Endothelial cell of umbilical vein (primary cell): ENCODE measurements at regions not wholly inside any gene's neighbourhood (a gene's known extent, or its start where the extent isn't known, plus 50 kb on each side); places are given as distances from the start of the nearest gene placed in this dataset.

Experiments
- BruUV-seq: library from RNA; stranded (reverse); fragments of 400-500 nt; replicated peaks from 2 replicates; lab custom pipeline; 2021; lab: Mats Ljungman, UMichigan
- CTCF ChIA-PET: fragments of 300-600, 350-600 bp; sonication (Branson Sonifier 250); formaldehyde crosslinking; loops from one replicate; lab custom pipeline; 2021; ENCODE audit warnings: antibody characterized with exemption, inconsistent platforms; lab: Charles Lee
- POLR2A ChIA-PET: fragments of 300-600, 350-600 bp; sonication (Branson Sonifier 250); formaldehyde crosslinking; loops from one replicate; lab custom pipeline; 2021; ENCODE audit warnings: antibody characterized with exemption, inconsistent platforms; lab: Charles Lee
- DNase-seq: peaks from one replicate; pipeline ENCODE4 v3.0.0-alpha.2; 2011; ENCODE audit warnings: low read depth, low spot score
- FAIRE-seq: peaks from 2 replicates; lab custom pipeline; 2011; peaks lifted over from hg19 to GRCh38; lab: Jason Lieb, UNC
- H2AFZ ChIP-seq: 2 replicates; pipeline ENCODE4 v1.6.0; 2012; ENCODE audit warnings: low read depth, low read length, control low read depth, inconsistent platforms
- H3K27ac ChIP-seq: 2 replicates; pipeline ENCODE4 v1.5.1; 2011; ENCODE audit warnings: low read depth, mild to moderate bottlenecking, control low read depth, low read length, moderate library complexity; ENCODE audit not compliant: insufficient read depth
- H3K27me3 ChIP-seq, 2 experiments: 2 replicates each; pipeline versions ENCODE4 v1.6.0 to v1.6.1; 2011; ENCODE audit warnings: low read length in 2 of 2, mixed read lengths in 1 of 2; ENCODE audit not compliant: control insufficient read depth in 2 of 2, insufficient read depth in 2 of 2
- H3K36me3 ChIP-seq, 2 experiments: 2 replicates in 1 of 2; 3 replicates in 1 of 2; pipeline ENCODE4 v1.5.1; 2011; ENCODE audit warnings: low read length in 2 of 2, mild to moderate bottlenecking in 1 of 2, moderate library complexity in 1 of 2; ENCODE audit not compliant: control insufficient read depth in 2 of 2, insufficient read depth in 2 of 2; ENCODE audit errors: extremely low read depth in 1 of 2
- H3K4me1 ChIP-seq: 3 replicates; pipeline ENCODE4 v1.5.1; 2011; ENCODE audit warnings: mild to moderate bottlenecking, low read length; ENCODE audit not compliant: control insufficient read depth, insufficient read depth; ENCODE audit errors: extremely low read depth
- H3K4me2 ChIP-seq: 2 replicates; pipeline ENCODE4 v1.6.1; 2011; ENCODE audit warnings: low read length, control low read depth, mixed read lengths; ENCODE audit not compliant: insufficient read depth
- H3K4me3 ChIP-seq, 3 experiments: fragments of 200-600 bp in 1 of 3; sonication (generic), shearing (Covaris generic) in 1 of 3; replicated peaks in 1 of 3; 2 replicates each; pipeline ENCODE4 v1.5.1; 2011 to 2016; ENCODE audit warnings: control low read depth in 3 of 3, low read length in 3 of 3, mild to moderate bottlenecking in 2 of 3, inconsistent platforms in 1 of 3, low read depth in 1 of 3, moderate library complexity in 1 of 3; ENCODE audit not compliant: insufficient read depth in 1 of 3
- H3K79me2 ChIP-seq: 2 replicates; pipeline ENCODE4 v1.6.0; 2012; ENCODE audit warnings: low read length, inconsistent platforms; ENCODE audit not compliant: control insufficient read depth, insufficient read depth
- H3K9ac ChIP-seq: replicated peaks from 2 replicates; pipeline ENCODE3; 2011; ENCODE audit warnings: low read length, control low read depth; ENCODE audit not compliant: insufficient read depth; ENCODE audit errors: extremely low read depth
- H3K9me1 ChIP-seq: replicated peaks from 3 replicates; pipeline ENCODE4 v1.6.0; 2011; ENCODE audit warnings: mild to moderate bottlenecking, low read length; ENCODE audit not compliant: control insufficient read depth, insufficient read depth; ENCODE audit errors: extremely low read depth
- H3K9me3 ChIP-seq: replicated peaks from 2 replicates; pipeline ENCODE4 v1.5.1; 2012; ENCODE audit warnings: low read length, inconsistent platforms; ENCODE audit not compliant: control insufficient read depth, insufficient read depth
- H4K20me1 ChIP-seq: replicated peaks from 2 replicates; pipeline ENCODE3; 2011; ENCODE audit warnings: mild to moderate bottlenecking, low read length; ENCODE audit not compliant: control insufficient read depth, insufficient read depth; ENCODE audit errors: extremely low read depth
- CTCF ChIP-seq, 2 donors: IDR thresholded peaks; 1 replicate in 1 of 2; 2 replicates in 1 of 2; pipeline ENCODE4 v1.5.1; 2011; ENCODE audit warnings: low read length in 2 of 2, mild to moderate bottlenecking in 2 of 2, moderate library complexity in 2 of 2, control low read depth in 1 of 2, inconsistent platforms in 1 of 2, low read depth in 1 of 2; ENCODE audit not compliant: insufficient read depth in 1 of 2; ENCODE audit errors: extremely low read depth in 1 of 2
- EZH2 ChIP-seq: IDR thresholded peaks from 2 replicates; pipeline ENCODE4 v1.6.1; 2012; ENCODE audit warnings: borderline replicate concordance, low read depth, mild to moderate bottlenecking, moderate library complexity, low read length, inconsistent platforms; ENCODE audit not compliant: severe bottlenecking
- FOS ChIP-seq: IDR thresholded peaks from 2 replicates; pipeline ENCODE4 v1.6.1; 2011; ENCODE audit warnings: mild to moderate bottlenecking, low read length, moderate library complexity, borderline replicate concordance; ENCODE audit not compliant: insufficient read depth
- GATA2 ChIP-seq: IDR thresholded peaks from 2 replicates; pipeline ENCODE4 v1.7.0; 2011; ENCODE audit warnings: low read depth, mild to moderate bottlenecking, moderate library complexity, mixed read lengths, low read length; ENCODE audit not compliant: insufficient read length, insufficient read depth
- JUN ChIP-seq: IDR thresholded peaks from 2 replicates; pipeline ENCODE4 v1.6.1; 2011; ENCODE audit warnings: borderline replicate concordance, low read depth; ENCODE audit not compliant: insufficient read length, insufficient read depth
- POLR2A ChIP-seq: IDR thresholded peaks from 2 replicates; pipeline ENCODE4 v1.6.1; 2012; ENCODE audit warnings: low read depth, mild to moderate bottlenecking, control low read depth, low read length
- POLR2AphosphoS5 ChIP-seq: IDR thresholded peaks from 2 replicates; pipeline ENCODE4 v1.6.1; 2012; ENCODE audit warnings: low read depth, mild to moderate bottlenecking, control low read depth, low read length, moderate library complexity; ENCODE audit not compliant: insufficient read depth
- dilution Hi-C: fragments of 300-500 bp; cut with MboI; formaldehyde crosslinking; loops from one replicate; pipeline ENCODE4 v1.15.0; 2019; ENCODE audit warnings: low sequenced_read_pairs; ENCODE audit not compliant: extremely low pct_ligation_motif_present
- intact Hi-C: fragments of 100-400 bp; cut with micrococcal nuclease; formaldehyde crosslinking; loops from one replicate; pipeline ENCODE4 v1.10.0; 2022

- intact Hi-C loops (loop anchor here (5.0 kb wide), 2 partner anchors 1108 to 1133 kb away; no protein-coding TSS in a partner anchor), dilution Hi-C loops (no loop called here)
- Histone ChIP-seq H3K9ac (no peak overlapping the region), H4K20me1 (no peaks in the 10 kb centered on the region), H3K4me1 (no peaks in the 10 kb centered on the region), H2AFZ (no peak overlapping the region), H3K4me3 (no peak overlapping the region), H3K4me2 (no peak overlapping the region), H3K27me3 (no peaks in the 10 kb centered on the region), H3K9me3 (no peaks in the 10 kb centered on the region), H3K9me1 (no peaks in the 10 kb centered on the region), H3K27ac (no peak overlapping the region), H3K36me3 (no peaks in the 10 kb centered on the region), H3K79me2 (no peaks in the 10 kb centered on the region)
- CTCF ChIA-PET = no interaction called here
- POLR2A ChIA-PET = no interaction called here
- no TSS peak for BruUV-seq
- DNase-seq (no peak), FAIRE-seq (no peak)
- no peak for TF ChIP-seq CTCF (IDR thresholded peaks at IDR 0.05; ENCODE audit: extremely low read depth in 1 of 2, insufficient read depth in 1 of 2, low read depth in 1 of 2, low read length in 2 of 2)
- TF ChIP-seq GATA2 = no peak
- TF ChIP-seq JUN = no peak
- TF ChIP-seq POLR2A = no peak
- TF ChIP-seq FOS = no peak
- no peak for TF ChIP-seq EZH2
Observed at GRCh38 chr5:157999696-158000095, 140.8 kb upstream of the CLINT1 start.

- POLR2A ChIA-PET = no interaction called here
- no peak overlapping the region for H2AFZ ChIP-seq
- H3K9me1 ChIP-seq = no peaks in the 10 kb centered on the region
- no peaks in the 10 kb centered on the region for H3K27me3 ChIP-seq
- H4K20me1 ChIP-seq = no peaks in the 10 kb centered on the region
- H3K79me2 ChIP-seq = no peaks in the 10 kb centered on the region
- no peak overlapping the region for H3K27ac ChIP-seq
- no TSS peak for BruUV-seq
- H3K4me1 ChIP-seq = no peaks in the 10 kb centered on the region
- FAIRE-seq = no peak
- no peak for DNase-seq
- intact Hi-C loops (loop anchor here (5.0 kb wide), 2 partner anchors 1109 to 1134 kb away; no protein-coding TSS in a partner anchor), dilution Hi-C loops (no loop called here)
- H3K4me3 ChIP-seq = no peak overlapping the region
- no peaks in the 10 kb centered on the region for H3K9me3 ChIP-seq
- no peak for TF ChIP-seq POLR2A
- TF ChIP-seq CTCF (IDR thresholded peaks at IDR 0.05; ENCODE audit: extremely low read depth in 1 of 2, insufficient read depth in 1 of 2, low read depth in 1 of 2, low read length in 2 of 2) = no peak
- TF ChIP-seq FOS = no peak
- no peak for TF ChIP-seq POLR2AphosphoS5
- CTCF ChIA-PET = no interaction called here
- H3K4me2 ChIP-seq = no peak overlapping the region
- H3K9ac ChIP-seq = no peak overlapping the region
- no peaks in the 10 kb centered on the region for H3K36me3 ChIP-seq
Observed at GRCh38 chr5:157997991-157998504, 139.1 kb upstream of the CLINT1 start.
